K562 (cell line): ENCODE measurements at regions not wholly inside any gene's neighbourhood (a gene's known extent, or its start where the extent isn't known, plus 50 kb on each side); places are given as distances from the start of the nearest gene placed in this dataset.

Experiments used
- CAMTA2 ChIP-seq: fragments of 250-450 bp; sonication (Bioruptor Pico); conservative IDR thresholded peaks from 2 replicates; pipeline ENCODE4 v1.5.1; 2022
- CEBPB ChIP-seq: fragments of 450-650 bp; IDR thresholded peaks from 2 replicates; pipeline ENCODE4 v1.6.1; 2016; ENCODE audit warnings: missing genetic modification characterization, missing compliant biosample characterization
- CREB1 ChIP-seq, 2 experiments: sonication (generic) in 1 of 2; formaldehyde crosslinking in 1 of 2; IDR thresholded peaks; 2 replicates each; pipeline versions ENCODE4 v1.6.1 to v1.8.0; 2012 to 2022; ENCODE audit warnings: inconsistent platforms in 1 of 2, mild to moderate bottlenecking in 1 of 2, missing genetic modification reagents in 1 of 2, moderate library complexity in 1 of 2
- ERF ChIP-seq: fragments of 450-650 bp; formaldehyde crosslinking; IDR thresholded peaks from 2 replicates; pipeline ENCODE4 v1.4.0; 2020; ENCODE audit warnings: mild to moderate bottlenecking, mixed read lengths
- HLTF ChIP-seq: fragments of 450-650 bp; IDR thresholded peaks from 2 replicates; pipeline ENCODE4 v1.6.1; 2016
- KAT2B ChIP-seq: IDR thresholded peaks from one replicate; pipeline ENCODE4 v1.6.1; 2012; ENCODE audit warnings: low read depth, mild to moderate bottlenecking, control low read depth, inconsistent platforms, low read length, moderate library complexity
- RBM22 ChIP-seq: fragments of 200-400 bp; formaldehyde crosslinking; IDR thresholded peaks from 2 replicates; pipeline ENCODE4 v1.6.1; 2018; ENCODE audit warnings: low read length, low read depth; ENCODE audit not compliant: poor library complexity, severe bottlenecking
- SIN3A ChIP-seq, 2 experiments: fragments of 150-350 bp in 1 of 2; IDR thresholded peaks; 2 replicates each; pipeline ENCODE4 v1.6.1; 2011 to 2016; ENCODE audit warnings: borderline replicate concordance in 2 of 2, low read depth in 2 of 2, low read length in 2 of 2, mild to moderate bottlenecking in 2 of 2, moderate library complexity in 2 of 2; ENCODE audit not compliant: control insufficient read depth in 1 of 2
- SMARCA5 ChIP-seq: fragments of 450-650 bp; IDR thresholded peaks from 2 replicates; pipeline ENCODE4 v1.6.1; 2016
- TRIM28 ChIP-seq: fragments of 450-650 bp; IDR thresholded peaks from 2 replicates; pipeline ENCODE4 v1.6.1; 2017
- ZFX ChIP-seq: sonication (generic); formaldehyde crosslinking; IDR thresholded peaks from 2 replicates; pipeline ENCODE4 v1.8.0; 2022; ENCODE audit warnings: mild to moderate bottlenecking, missing genetic modification reagents, moderate library complexity
- TF ChIP-seq, protein P1 (sequence below), 2 experiments: fragments of 250-450 bp in 1 of 2; fragments of 450-650 bp in 1 of 2; sonication (Bioruptor Pico) in 1 of 2; IDR thresholded peaks; 2 replicates each; pipeline versions ENCODE4 v1.6.1 to v1.8.0; 2016 to 2021; ENCODE audit warnings: mild to moderate bottlenecking in 2 of 2, moderate library complexity in 2 of 2, missing compliant biosample characterization in 1 of 2, missing genetic modification characterization in 1 of 2
- TF ChIP-seq, protein P2 (sequence below): sonication (generic); formaldehyde crosslinking; IDR thresholded peaks from 2 replicates; pipeline ENCODE4 v1.8.1; 2023; ENCODE audit warnings: mild to moderate bottlenecking, missing genetic modification reagents
- TF ChIP-seq, protein P3 (sequence below): fragments of 450-650 bp; IDR thresholded peaks from 2 replicates; pipeline ENCODE4 v1.7.1; 2018; ENCODE audit warnings: mild to moderate bottlenecking, low read depth; ENCODE audit not compliant: partially characterized antibody
- TF ChIP-seq, protein P4 (sequence below): fragments of 250-450 bp; sonication (Bioruptor Pico); IDR thresholded peaks from 2 replicates; pipeline ENCODE4 v1.8.0; 2021; ENCODE audit warnings: moderate library complexity, mild to moderate bottlenecking, inconsistent platforms
- TF ChIP-seq, protein P5 (sequence below): fragments of 250-450 bp; sonication (Bioruptor Pico); IDR thresholded peaks from 2 replicates; pipeline ENCODE4 v1.9.0; 2021; ENCODE audit warnings: mild to moderate bottlenecking, inconsistent platforms

DNA sequence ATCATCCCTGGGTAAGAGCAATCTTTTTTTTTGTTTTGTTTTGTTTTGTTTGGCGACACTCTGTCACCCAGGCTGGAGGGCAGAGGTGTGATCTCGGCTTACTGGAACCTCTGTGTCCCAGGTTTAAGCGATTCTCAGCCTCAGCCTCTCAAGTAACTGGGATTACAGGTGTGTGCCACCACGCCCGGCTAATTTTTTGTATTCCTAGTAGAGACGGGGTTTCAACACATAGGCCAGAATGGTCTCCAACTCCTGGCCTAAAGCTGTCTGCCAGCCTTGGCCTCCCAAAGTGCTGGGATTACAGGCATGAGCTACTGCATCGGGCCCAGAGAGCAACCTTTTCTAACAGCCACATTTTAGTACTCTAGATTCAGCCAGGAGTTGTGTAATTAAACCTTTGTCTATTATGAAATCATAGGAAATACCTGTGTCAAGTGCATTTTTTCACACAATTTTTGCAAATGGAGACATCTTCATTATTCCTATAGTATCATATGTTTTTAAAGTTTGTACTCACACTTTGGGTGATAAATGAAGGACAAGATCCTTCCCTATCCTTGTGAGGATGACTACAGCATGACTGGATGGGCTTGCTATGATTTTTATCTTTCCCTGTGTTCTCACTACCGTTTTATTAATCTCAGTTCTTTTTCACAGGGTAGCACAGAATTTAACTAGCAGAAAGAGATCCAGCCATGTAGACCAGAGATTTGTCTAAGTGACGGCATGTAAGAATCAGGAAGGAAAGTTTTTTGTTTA is 82.6 kb downstream of the OR2B2 start (continued):
- TF ChIP-seq, protein P1, sequence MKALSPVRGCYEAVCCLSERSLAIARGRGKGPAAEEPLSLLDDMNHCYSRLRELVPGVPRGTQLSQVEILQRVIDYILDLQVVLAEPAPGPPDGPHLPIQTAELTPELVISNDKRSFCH (CRISPR knock-in tag; IDR thresholded peaks at IDR 0.05) = no peak
- TF ChIP-seq, protein P1 (tag; IDR thresholded peaks at IDR 0.05) = no peak
- peak; percentile 18; the same call in 1 of the 2 replicates for TF ChIP-seq ERF (CRISPR knock-in tag)
- peak; percentile 48; the same call in 1 of the 2 replicates for TF ChIP-seq SMARCA5
- peak; percentile 29; the same call in 1 of the 2 replicates for TF ChIP-seq TRIM28
- TF ChIP-seq, protein P2, sequence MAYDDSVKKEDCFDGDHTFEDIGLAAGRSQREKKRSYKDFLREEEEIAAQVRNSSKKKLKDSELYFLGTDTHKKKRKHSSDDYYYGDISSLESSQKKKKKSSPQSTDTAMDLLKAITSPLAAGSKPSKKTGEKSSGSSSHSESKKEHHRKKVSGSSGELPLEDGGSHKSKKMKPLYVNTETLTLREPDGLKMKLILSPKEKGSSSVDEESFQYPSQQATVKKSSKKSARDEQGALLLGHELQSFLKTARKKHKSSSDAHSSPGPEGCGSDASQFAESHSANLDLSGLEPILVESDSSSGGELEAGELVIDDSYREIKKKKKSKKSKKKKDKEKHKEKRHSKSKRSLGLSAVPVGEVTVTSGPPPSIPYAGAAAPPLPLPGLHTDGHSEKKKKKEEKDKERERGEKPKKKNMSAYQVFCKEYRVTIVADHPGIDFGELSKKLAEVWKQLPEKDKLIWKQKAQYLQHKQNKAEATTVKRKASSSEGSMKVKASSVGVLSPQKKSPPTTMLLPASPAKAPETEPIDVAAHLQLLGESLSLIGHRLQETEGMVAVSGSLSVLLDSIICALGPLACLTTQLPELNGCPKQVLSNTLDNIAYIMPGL (CRISPR knock-in tag) = no peak
- TF ChIP-seq ZFX (CRISPR knock-in tag) = peak; percentile 34; the same call in 1 of the 2 replicates
- TF ChIP-seq CAMTA2 = no peak
- TF ChIP-seq CEBPB = peak; percentile 80
- TF ChIP-seq HLTF = 0 out of 2 replicates have a peak, but pooled peaks have one; percentile 16
- TF ChIP-seq SIN3A (IDR thresholded peaks at IDR 0.05; ENCODE audit: borderline replicate concordance in 2 of 2, control insufficient read depth in 1 of 2, low read depth in 2 of 2, low read length in 2 of 2) = 0 out of 4 replicates have a peak, but pooled peaks of 1 of the 2 experiments have one; percentile 41
- peak; percentile 24 for TF ChIP-seq RBM22
- no peak for TF ChIP-seq CREB1 (IDR thresholded peaks at IDR 0.05)
- no peak for TF ChIP-seq CREB1 (CRISPR knock-in tag; IDR thresholded peaks at IDR 0.05)
- TF ChIP-seq, protein P3, sequence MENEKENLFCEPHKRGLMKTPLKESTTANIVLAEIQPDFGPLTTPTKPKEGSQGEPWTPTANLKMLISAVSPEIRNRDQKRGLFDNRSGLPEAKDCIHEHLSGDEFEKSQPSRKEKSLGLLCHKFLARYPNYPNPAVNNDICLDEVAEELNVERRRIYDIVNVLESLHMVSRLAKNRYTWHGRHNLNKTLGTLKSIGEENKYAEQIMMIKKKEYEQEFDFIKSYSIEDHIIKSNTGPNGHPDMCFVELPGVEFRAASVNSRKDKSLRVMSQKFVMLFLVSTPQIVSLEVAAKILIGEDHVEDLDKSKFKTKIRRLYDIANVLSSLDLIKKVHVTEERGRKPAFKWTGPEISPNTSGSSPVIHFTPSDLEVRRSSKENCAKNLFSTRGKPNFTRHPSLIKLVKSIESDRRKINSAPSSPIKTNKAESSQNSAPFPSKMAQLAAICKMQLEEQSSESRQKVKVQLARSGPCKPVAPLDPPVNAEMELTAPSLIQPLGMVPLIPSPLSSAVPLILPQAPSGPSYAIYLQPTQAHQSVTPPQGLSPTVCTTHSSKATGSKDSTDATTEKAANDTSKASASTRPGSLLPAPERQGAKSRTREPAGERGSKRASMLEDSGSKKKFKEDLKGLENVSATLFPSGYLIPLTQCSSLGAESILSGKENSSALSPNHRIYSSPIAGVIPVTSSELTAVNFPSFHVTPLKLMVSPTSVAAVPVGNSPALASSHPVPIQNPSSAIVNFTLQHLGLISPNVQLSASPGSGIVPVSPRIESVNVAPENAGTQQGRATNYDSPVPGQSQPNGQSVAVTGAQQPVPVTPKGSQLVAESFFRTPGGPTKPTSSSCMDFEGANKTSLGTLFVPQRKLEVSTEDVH = no peak
- TF ChIP-seq, protein P4, sequence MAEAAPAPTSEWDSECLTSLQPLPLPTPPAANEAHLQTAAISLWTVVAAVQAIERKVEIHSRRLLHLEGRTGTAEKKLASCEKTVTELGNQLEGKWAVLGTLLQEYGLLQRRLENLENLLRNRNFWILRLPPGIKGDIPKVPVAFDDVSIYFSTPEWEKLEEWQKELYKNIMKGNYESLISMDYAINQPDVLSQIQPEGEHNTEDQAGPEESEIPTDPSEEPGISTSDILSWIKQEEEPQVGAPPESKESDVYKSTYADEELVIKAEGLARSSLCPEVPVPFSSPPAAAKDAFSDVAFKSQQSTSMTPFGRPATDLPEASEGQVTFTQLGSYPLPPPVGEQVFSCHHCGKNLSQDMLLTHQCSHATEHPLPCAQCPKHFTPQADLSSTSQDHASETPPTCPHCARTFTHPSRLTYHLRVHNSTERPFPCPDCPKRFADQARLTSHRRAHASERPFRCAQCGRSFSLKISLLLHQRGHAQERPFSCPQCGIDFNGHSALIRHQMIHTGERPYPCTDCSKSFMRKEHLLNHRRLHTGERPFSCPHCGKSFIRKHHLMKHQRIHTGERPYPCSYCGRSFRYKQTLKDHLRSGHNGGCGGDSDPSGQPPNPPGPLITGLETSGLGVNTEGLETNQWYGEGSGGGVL = no peak
- no peak for TF ChIP-seq KAT2B
- TF ChIP-seq, protein P5, sequence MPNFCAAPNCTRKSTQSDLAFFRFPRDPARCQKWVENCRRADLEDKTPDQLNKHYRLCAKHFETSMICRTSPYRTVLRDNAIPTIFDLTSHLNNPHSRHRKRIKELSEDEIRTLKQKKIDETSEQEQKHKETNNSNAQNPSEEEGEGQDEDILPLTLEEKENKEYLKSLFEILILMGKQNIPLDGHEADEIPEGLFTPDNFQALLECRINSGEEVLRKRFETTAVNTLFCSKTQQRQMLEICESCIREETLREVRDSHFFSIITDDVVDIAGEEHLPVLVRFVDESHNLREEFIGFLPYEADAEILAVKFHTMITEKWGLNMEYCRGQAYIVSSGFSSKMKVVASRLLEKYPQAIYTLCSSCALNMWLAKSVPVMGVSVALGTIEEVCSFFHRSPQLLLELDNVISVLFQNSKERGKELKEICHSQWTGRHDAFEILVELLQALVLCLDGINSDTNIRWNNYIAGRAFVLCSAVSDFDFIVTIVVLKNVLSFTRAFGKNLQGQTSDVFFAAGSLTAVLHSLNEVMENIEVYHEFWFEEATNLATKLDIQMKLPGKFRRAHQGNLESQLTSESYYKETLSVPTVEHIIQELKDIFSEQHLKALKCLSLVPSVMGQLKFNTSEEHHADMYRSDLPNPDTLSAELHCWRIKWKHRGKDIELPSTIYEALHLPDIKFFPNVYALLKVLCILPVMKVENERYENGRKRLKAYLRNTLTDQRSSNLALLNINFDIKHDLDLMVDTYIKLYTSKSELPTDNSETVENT (CRISPR knock-in tag) = 0 out of 2 replicates have a peak, but pooled peaks have one; percentile 36
